ENCODE measurements at regions not wholly inside any gene's neighbourhood (a gene's known extent, or its start where the extent isn't known, plus 50 kb on each side); places are given as distances from the start of the nearest gene placed in this dataset.

DNA sequence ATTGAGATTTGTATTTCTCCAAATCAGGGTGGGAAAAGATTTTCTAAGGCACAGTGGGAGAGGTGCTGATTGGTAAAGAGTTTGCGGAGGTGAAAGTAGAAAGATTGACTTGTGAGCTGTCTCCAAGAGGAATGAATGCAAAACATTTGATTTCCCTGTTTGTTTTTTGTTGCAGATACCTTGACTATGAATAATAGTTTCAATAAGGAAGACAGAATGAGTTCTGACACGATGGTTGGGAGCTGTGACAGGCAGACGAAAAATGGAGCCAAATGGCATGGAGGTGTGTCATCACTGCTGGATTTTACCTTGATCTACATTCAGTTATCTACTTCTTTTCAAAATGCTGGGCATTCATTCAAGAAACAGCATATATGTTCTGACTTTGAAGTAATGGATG is 145.1 kb downstream of the NFKBIZ start:
- Histone ChIP-seq H3K36me3 (no peaks in the 10 kb centered on the region), H3K27ac (no peak overlapping the region), H3K4me3 (no peak overlapping the region), H3K4me1 (no peaks in the 10 kb centered on the region), H3K9me3 (no peaks in the 10 kb centered on the region), H3K27me3 (ENCODE audit: low read depth) (no peaks in the 10 kb centered on the region)
- TF ChIP-seq, protein P1, sequence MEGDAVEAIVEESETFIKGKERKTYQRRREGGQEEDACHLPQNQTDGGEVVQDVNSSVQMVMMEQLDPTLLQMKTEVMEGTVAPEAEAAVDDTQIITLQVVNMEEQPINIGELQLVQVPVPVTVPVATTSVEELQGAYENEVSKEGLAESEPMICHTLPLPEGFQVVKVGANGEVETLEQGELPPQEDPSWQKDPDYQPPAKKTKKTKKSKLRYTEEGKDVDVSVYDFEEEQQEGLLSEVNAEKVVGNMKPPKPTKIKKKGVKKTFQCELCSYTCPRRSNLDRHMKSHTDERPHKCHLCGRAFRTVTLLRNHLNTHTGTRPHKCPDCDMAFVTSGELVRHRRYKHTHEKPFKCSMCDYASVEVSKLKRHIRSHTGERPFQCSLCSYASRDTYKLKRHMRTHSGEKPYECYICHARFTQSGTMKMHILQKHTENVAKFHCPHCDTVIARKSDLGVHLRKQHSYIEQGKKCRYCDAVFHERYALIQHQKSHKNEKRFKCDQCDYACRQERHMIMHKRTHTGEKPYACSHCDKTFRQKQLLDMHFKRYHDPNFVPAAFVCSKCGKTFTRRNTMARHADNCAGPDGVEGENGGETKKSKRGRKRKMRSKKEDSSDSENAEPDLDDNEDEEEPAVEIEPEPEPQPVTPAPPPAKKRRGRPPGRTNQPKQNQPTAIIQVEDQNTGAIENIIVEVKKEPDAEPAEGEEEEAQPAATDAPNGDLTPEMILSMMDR (IDR thresholded peaks at IDR 0.05), result no peak
- DNase-seq (no peak), ATAC-seq (no peak)
- intact Hi-C loops (cut with DNase I), result no loop called here

DNA sequence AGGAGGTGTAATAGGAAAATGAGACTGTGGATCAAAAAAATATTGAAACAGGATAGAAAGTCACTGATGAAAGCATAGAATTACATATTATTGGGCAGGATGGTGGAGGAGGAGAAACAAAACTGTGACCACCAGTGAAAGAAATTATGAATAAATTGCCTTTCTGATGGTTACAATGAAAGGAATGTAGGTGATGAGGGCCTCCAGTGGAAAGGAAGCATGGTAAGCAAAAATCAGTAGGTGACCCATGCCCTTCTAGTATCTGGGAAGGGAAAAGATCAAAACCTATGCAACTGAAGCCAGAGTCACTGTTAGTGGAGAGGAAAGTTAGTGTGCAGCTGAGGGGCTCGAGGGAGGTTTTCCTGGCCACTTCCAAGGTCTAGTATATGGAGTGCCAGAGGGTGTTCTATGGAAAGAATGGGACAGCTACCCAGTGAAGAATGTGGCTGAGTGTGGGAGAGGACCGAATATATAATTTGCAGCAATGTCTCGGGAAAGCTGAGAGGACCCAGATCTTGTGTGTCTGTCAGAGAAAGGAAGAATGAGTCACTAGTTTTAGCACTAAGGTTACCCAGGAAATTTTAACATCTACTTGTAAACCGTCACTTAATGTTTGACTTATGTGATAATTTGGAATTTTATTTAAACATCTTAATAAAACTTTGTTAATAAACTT is 146.2 kb downstream of the NFKBIZ start:
- no peak overlapping the region for H3K27ac ChIP-seq
- H3K4me3 ChIP-seq, result no peak overlapping the region
- intact Hi-C loops (cut with DNase I), result no loop called here
- H3K4me1 ChIP-seq, result no peaks in the 10 kb centered on the region
- TF ChIP-seq, protein P1 (IDR thresholded peaks at IDR 0.05), result no peak
- ATAC-seq, result no peak
- H3K36me3 ChIP-seq, result no peaks in the 10 kb centered on the region
- H3K9me3 ChIP-seq, result no peaks in the 10 kb centered on the region
- H3K27me3 ChIP-seq (ENCODE audit: low read depth), result no peaks in the 10 kb centered on the region
- DNase-seq, result no peak

DNA sequence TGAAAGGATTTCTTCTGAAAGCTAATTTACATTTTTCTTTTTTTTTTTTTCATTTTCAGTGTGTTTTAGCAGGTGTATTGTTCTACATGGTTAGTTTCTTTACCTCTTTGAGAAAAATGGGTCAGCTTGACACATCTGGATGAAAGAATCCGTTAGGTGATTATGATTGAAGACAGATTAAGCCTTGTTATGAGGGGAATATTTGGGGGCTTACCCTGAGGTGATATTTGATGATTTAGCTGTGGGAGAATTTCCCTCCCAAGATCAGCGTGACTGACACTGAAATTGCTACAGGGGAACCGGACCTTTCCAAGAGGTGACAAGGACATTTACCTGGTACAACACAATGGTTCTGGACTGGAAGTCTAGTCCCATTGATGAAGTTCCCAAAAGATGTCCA is 147.5 kb downstream of the NFKBIZ start:
- TF ChIP-seq, protein P1 (IDR thresholded peaks at IDR 0.05), result no peak
- H3K4me1 ChIP-seq, result no peaks in the 10 kb centered on the region
- no peak overlapping the region for H3K4me3 ChIP-seq
- no peaks in the 10 kb centered on the region for H3K36me3 ChIP-seq
- no peak overlapping the region for H3K27ac ChIP-seq
- no peak for DNase-seq
- intact Hi-C loops (cut with DNase I), result no loop called here
- ATAC-seq, result no peak
- H3K9me3 ChIP-seq, result no peaks in the 10 kb centered on the region
- no peaks in the 10 kb centered on the region for H3K27me3 ChIP-seq (ENCODE audit: low read depth)

DNA sequence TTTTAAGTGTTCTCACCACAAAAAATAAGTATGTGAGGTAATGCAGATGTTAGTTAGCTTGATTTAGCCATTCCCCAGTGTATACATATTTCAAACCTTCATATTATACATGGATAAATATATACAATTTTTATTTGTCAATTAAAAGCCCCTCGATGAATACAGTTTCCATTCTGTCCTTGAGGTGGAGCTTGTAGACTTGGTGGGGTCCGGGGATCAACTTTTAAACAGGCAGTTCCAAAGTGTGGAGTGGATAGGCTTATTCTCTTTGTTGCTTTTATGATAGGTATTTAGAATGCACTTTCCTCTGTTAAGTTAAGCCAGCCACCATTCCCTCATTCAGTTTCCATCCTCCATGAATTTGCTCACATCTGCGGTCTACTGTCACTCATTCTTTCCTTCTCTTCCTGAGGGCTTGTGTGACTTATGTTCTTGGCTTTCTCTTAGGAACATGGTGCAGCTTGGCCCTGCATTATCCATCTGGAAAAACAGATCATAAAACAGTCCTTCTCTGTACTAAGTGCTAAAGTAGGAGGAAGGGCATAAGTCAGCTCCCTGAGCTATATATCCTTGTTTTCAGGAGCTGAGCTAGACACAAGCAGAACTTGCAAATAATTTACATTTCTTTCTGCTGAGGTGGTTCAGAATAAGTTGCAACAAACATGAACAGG is 149.1 kb downstream of the NFKBIZ start:
- ATAC-seq (no peak), DNase-seq (no peak)
- Histone ChIP-seq H3K4me3 (no peak overlapping the region), H3K27me3 (ENCODE audit: low read depth) (no peaks in the 10 kb centered on the region), H3K27ac (no peak overlapping the region), H3K4me1 (no peaks in the 10 kb centered on the region), H3K9me3 (no peaks in the 10 kb centered on the region), H3K36me3 (no peaks in the 10 kb centered on the region)
- TF ChIP-seq, protein P1 (IDR thresholded peaks at IDR 0.05), result no peak
- intact Hi-C loops (cut with DNase I), result no loop called here

DNA sequence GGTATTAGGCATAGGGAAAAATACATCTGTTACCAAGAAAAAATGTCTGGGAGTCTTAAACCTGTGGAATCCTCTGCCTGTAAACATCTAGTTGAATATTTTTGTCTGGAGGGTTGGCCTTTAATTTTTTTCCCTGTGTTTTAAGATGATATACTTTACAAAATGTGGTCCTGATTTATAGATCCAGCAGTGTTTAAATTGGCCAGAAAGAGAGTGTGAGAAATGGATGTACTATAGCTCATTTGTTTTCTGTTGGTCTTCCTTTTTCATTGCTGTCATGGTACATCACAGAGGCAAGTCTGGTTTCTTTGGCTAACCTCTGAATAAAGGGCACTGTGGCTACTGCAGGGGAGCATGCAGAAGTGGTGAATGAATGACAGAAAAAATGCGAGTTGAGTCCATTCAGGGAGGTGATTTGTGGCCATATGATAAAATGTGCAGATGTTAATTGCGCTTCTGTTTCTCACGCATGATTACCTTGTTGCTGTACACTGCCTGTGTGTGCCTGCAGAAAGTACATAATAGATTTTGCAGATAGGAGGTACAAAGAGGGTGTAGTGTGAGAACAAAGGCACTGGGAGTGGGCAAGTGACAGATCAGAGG is 150.0 kb downstream of the NFKBIZ start:
- ATAC-seq (no peak), DNase-seq (no peak)
- H3K4me3 ChIP-seq, result no peak overlapping the region
- no peaks in the 10 kb centered on the region for H3K36me3 ChIP-seq
- H3K9me3 ChIP-seq, result no peaks in the 10 kb centered on the region
- H3K27ac ChIP-seq, result no peak overlapping the region
- H3K4me1 ChIP-seq, result no peaks in the 10 kb centered on the region
- TF ChIP-seq, protein P1 (IDR thresholded peaks at IDR 0.05), result no peak
- intact Hi-C loops (cut with DNase I), result no loop called here
- no peaks in the 10 kb centered on the region for H3K27me3 ChIP-seq (ENCODE audit: low read depth)
